GM21786 (cell line): ENCODE measurements at regions not wholly inside any gene's neighbourhood (a gene's known extent, or its start where the extent isn't known, plus 50 kb on each side); places are given as distances from the start of the nearest gene placed in this dataset.
"Not testable (repeated sequence)": the region's sequence is repeated elsewhere in the genome, so short reads cannot be mapped to it uniquely, and the experiment has no call there.

ENCODE experiments used
- ATAC-seq: cut with Tn5 transposase; IDR thresholded peaks from one replicate; pipeline ENCODE4 v1.9.1; 2021; ENCODE audit not compliant: unreplicated experiment

DNA sequence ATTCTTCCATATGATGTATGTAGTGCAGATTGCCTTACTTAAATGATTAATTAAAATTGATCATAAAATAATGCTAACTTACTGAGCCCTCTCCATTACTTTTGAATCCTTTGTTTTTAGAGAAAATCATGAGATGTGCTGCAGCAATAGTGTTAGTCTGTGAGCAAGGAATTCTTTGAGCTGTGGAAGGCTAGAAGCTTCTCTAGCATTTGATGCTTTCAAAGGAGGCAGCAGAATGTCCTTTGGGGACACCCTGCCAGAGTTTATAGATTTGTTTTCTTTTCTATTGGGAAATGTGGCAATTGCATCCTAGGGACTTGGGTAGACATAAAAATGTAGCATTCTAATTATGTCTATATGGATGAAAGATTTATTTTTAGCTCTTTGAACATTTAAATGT lies 284.1 kb upstream of the SMIM30 start:
- ATAC-seq = no peak

DNA sequence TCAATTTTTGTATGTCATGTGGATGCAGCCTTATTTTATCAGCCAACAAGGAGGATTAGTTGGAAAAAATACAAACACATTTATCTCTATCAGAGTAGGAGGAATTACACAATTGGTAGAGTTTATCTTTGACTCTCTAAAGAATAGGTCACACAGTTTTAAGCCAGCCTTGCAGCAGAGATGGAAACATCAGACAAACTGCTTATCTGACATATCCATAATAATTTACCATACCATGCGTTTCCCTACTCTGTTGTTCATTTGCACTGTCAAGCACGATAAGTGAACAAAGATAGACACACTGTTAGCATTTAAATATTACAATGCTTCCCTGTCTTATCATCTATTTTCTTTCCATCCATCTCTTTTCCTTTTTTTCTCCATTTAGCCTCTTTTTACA lies 283.7 kb upstream of the SMIM30 start:
- no peak for ATAC-seq

DNA sequence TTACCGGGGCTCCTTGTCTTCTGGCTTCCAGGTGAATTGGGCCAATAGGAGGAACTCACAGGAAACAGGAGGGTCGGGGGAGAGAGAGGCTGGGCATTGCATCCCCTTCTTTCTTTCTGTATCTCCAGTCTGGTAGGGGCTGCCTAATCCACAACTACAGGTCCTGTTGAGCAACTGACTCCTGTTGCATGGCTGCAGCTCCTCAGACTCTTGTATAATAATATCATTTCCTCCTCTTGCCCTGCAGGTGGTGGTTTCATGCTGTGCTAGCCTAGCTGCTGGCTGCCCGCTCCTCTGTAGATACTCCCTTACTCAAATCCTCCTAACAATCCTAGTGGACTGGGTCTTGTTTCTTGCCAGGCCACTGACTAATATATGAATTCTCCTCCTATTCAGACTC lies 276.5 kb upstream of the SMIM30 start:
- ATAC-seq = no peak

DNA sequence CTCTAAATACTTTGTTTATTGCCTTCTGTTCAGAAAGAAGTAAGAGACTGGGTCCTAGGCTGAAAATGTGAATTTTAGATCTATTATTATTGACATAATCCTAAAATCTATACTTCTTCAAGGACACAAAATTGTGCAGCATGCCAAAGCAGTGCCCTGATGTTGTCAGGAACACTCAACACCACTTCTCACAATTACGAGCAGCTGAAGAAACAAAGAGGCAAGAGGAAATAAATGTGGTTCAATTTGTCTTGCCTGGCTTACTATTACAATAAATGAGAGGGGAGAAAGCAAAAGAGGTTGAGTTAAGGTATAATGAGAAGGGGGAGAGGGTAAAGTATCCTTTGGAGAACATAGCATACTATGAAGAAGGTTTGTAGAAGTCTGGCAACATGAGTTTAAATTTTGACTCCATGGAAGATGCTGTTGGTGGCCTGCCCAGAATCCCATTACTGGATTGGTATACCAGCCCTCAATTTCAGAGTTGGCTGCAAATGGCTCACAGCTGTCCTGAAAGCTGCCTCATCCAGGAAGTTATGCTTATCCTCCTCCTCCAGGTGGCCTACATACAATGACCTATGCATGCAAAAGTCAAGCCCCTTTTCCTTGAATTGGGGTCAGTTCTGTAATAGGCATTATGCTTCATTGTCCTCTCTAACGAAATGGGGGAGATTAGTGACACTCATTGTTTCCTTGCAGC lies 274.6 kb upstream of the SMIM30 start:
- ATAC-seq = no peak

DNA sequence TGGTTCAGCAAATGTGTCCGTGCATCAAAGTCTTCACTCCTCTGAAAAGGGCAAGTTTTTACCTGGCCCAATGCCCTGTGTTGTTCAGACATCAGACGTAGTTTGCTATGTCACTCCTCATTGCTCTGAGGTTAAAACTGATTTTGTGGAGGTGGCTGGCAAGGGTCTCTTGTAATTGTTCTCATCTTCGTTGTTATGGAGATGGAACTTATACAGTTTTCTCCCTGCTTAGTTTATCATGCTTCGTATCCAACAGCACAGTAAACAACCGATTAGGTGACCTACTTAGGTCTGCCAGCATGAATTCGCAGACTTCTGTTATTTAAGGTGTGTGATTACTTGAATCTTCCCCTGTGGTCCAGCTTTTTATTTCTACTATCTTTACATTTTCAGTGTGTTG lies 274.1 kb upstream of the SMIM30 start:
- ATAC-seq = no peak

DNA sequence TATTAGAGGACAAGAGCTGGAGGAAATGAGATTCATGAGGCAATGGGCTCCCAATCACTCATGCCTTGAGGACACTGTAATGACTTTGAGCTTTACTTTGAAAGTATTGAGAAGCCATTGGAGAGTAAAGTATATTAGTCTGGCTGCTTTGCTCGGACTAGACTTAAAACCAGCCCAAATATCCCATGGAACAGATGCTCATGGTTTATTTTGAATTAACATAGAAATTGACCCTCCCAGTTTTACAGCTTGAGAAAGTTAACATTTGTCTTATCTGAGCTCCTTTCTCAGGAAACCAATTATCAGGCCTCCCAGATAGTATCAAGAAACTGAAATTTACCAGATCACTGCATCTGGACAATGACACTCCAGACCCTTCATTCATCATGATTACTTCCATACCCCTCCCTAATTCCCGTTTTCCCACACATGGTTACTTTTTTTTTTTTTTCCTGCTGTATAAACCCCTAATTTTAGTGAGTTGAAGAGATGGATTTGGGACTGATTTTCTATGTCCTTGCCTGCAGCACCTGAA lies 270.8 kb upstream of the SMIM30 start:
- ATAC-seq = no peak

DNA sequence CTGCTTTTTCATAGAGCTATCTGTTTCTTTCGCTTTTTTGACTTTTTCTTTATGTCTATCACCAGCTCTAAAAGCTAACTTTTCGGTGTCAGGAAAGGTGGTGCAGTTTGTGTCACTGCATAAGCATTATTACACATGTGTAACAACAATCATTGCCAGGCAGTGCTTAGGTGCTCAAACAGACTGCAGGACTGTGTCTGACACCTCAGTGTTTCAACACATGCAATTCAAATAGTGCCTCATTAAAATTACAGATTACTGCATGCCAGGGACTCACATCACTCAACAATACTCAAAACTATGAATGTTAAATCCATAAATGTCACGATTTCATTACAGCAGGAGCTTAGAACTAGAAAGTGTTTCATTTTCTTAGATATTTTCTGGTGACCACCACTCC lies 265.3 kb upstream of the SMIM30 start:
- no peak for ATAC-seq

DNA sequence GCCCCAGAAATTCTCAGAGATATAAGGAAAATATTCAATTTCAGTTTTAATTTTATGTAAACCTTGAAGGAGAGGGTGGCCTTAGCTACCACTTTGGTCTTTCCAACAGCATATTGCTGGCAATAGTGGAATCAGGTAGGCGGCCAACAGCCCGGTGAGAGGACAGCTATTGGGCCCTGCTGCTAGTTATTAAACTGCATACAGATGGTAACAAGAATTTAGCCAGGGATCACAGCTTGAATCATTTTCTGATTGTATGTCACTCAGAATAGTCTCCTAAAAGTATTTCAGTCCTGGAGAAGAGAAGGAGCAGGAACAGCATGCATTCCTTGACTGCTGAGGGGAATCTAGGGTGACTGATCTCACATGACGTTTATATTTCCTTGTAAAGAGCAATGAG lies 261.4 kb upstream of the SMIM30 start:
- ATAC-seq = no peak

DNA sequence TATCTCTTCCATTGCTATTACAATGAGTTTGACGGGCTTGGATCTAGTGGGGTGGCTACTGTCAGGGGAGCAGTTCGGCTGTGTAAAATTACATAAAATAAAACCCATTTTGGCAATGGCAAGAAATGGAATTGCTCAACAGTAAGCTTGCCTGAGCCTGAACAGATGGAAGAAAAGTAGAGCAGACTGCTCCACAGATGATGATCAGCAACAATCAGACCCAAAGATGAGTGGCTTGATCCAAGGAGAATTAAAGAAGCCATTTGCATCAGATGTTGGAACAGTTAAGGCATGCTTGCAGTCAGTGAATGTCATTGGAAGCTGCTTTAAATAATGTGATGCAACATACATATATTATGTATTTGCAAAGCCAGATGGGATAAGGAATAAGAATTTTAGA lies 256.6 kb upstream of the SMIM30 start:
- ATAC-seq = no peak

DNA sequence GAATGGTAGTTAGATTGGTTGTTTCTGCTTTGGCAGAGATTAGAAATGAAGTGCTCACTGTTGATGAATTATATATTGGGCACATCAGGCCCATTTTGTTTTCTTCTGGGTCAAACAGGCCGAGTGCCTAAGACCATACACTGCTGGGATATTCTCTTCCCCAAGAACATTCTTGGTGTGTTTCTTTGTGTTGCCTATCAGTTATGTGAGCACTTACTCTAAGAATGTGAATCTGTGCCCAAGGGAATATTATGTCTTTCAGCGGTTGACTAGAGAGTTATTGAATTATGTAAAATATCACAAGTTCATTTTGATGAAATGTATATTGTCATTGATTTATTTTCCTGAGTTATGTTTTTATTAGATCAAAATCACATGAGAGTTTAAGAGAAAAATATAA lies 255.5 kb upstream of the SMIM30 start:
- no peak for ATAC-seq

DNA sequence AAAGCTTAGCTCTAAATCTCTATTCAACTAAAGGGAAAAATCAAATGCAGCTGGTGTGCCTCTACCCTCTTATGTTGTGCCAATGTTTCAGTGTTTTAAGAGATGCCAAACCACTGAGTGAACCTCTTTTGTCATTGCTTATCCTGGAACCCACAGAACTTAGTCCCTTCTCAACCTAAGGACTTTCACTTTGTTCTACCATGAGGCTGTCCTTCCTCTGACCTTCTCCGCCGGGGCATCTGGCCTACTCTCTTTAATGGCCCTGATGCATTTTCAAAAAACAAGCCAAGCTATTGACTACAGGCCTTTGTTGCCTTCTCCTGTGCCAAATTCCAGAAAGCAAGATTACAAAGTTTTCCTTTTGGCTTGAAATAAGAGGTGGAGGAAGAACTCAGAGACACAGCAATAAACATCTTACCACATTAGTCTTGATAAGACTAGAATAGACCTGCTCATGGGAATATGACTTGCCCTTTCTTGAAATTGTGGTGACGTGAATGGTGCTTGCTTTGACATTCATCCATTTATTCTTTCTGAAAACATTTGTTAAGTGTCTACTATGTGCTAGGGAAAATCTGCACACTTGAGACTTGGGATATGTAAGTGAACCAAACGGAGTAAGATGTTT lies 253.2 kb upstream of the SMIM30 start:
- no peak for ATAC-seq

DNA sequence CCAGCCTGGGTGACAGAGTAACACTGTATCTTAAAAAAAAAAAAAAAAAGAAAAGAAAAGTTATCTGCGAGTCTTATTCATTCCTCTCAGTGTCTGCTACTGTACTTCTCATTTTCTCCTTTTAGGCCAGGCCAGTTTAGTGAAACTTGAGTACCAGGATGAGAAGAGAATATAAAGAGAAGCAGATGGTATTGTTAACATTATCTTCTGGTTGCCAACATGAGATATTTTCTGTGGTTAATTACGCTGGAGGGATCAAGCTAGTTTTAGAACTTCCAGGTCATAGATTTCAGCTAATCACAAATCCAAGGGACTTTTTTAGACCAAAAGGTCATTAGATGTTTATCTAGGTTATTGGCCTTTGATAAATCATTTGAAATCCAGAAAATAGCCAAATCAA lies 252.6 kb upstream of the SMIM30 start:
- ATAC-seq = no peak

DNA sequence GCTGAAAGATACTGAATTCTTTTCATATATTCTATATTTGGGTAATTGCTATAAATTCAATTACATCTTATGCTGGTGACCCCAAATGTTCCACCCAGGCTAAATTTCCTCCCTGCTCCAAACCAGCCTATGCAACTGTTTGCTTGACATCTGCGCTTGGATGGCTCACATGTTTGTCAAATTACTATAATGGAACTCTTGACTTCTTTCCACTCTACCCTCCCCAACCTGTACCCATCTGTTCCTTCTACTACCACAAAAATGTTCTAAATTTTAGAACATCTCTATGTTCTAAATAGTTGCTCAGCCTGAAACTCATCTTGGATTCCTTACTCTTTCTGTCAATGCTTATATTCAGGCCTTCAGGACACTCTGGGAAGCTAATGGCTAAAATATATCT lies 249.9 kb upstream of the SMIM30 start:
- ATAC-seq = no peak

DNA sequence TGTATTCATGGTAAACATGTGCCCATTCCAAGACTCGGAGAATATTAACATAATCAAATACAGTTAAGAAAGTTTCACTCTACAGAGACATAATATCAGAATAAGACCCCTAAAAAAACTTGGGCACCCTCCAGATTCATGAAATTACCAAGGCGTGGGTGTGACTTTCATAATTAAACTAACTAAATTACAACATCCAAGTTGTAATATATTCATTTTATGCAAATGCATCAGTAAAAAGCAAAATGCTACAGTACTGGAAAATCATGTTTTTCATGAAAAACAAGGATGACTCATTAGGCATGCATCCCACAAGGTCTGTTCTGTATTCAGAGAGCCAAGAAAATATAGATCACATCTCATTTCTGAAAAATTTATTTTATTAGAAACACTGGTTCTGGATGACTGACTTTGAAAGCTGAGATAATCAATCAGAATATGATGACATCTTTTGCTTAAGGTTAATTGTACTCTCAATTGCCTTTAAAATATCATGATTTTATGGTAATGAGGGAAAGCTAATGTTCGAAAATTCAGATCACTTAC lies 248.8 kb upstream of the SMIM30 start:
- ATAC-seq = no peak

DNA sequence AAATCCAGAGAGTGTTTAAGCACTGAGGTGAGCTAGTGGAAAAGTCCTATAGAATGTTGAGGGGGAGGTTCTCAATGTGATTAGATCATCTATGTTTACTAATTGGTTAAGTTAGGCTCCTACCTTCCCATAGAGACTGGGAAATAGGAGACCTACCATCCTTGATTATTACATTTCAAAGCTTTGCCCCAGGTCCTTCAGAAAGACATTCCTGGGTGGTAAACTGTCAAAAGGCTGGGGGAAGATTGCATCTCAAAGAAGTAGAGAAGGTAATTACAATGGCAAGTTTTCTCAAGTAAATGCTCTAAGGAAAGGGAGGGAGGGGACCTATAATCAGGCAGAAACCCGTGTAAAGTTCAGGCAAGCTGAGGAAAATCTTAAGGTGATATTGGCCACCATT lies 247.8 kb upstream of the SMIM30 start:
- ATAC-seq = no peak

DNA sequence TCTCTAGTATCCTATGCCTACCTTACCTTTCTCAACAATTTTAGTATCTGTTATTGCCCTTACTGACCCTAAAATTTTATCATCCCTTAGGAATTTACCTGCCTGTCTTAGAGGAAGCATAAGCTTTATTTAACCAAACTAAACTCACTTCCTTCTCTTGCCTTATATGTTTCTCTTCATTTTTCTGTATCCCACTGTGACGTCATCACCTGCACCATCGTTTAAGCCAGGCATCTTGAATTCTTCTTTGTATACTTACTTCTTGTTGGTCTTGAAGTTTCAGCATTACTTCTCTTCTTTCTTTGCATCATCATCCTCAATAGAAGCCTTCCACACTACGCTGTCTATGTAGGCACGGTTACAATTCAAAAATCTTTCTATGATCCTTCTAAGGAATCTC lies 231.0 kb upstream of the SMIM30 start:
- ATAC-seq = no peak

DNA sequence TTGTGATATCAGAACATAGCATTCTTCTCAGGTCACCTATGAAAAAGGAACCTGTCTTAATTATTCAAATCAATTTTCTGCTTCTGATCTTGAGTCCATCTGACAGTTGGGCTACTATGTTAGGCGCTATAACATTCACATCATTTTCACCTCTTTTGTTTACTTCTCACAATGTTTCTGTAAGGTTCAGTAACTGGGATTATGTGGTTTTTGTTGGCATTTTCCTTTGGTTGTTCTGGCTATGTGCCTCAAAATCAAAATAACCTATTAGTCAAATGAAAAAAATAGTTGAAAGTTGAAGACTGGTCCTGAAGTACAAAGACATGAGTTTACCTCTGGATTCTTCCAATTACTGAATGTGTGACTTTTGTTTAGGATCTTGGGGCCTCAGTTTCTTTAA lies 221.3 kb upstream of the SMIM30 start:
- ATAC-seq = no peak

DNA sequence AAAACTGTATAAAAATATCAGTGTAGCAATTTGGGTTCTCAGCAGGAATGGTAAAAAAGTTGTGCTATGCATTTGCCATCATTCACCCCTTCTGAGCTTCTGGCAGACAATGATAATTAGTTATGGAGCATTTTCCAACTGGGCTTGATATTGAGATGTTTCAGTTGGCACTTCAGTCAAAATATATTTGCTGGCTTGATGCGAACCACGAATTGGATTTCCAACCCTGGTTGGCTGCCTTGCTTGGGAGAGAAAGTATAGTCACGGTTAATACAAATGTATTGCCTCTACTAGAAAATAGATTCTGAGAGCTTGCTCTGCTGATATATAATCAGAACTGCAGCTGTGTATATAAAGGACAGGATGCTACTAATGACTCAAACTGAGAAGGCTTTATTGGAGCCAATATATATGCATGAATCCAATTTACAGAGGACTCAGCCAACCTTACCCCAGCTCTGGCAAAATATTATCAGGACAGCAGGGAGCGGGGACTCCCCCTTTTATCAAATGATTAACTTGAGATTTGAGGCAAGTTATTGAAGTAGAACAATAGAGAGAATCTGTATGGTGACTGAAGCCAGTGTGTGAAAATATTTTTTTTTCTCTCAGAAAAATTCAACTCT lies 219.8 kb upstream of the SMIM30 start:
- peak; percentile 87 for ATAC-seq

DNA sequence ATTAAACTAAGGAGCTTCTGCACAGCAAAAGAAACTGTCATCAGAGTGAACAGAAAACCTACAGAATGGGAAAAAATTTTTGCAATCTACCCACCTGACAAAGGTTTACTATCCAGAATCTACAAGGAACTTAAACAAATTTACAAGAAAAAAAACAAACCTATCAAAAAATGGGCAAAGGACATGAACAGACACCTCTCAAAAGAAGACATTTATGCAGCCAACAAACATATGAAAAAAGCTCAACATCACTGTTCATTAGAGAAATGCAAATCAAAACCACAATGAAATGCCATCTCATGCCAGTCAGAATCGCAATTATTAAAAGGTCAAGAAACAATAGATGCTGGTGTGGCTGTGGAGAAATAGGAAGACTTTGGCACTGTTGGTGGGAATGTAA lies 218.5 kb upstream of the SMIM30 start:
- ATAC-seq = not testable (repeated sequence)

DNA sequence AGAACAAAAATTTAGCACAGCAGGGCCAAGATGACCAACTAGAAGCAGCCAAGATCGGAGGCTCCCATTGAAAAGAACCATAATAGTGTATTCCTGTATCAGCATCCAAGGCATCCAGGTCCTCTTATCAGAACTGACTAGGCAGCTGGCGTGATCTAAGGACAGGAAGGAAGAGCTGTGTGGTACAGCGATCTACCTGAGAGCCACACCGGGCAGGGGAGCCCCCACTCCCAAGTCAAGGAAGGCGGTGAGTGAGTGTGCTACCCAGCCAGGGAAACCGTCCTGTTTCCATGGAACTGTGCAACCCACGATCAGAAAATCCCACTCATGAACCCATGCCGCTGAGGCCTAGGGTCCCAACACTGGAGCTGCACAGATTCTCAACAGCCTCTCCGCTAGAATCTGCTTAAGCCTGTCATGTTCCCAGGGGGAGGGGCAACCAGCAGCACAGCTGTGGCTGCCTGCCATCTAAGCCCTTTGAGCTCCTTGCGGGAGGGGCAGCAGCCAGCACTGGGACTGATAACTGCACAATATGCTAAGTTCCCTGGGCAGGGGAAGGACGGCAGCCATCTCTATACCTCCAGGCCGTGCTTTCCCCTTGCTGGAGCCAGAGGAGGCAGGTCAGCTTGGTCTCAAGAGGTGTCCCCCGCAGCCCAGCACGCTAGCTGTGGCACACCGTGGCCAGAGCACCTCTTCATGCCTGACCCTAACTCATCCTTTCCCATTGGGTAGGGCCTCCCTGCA lies 213.0 kb upstream of the SMIM30 start:
- no peak for ATAC-seq

DNA sequence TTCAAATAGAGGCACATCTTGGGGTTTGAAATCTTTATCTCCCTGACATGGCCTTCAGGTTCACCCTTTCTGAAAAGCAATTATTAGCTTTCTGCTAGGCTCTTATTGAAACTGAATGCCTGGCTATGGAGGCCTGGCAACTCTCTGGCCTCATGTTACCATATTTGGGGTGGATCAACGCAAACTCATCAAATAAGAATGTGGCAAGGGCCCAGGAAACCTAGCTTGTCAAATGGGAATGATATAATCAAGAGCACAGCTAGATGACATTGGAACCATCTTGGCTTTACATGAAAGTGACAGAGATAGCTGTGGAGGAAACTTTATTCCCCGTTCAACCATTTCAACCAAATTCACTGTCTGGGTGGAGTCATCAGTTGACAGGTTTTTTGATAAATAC lies 202.8 kb upstream of the SMIM30 start:
- ATAC-seq = no peak
